ENCODE measurements at regions not wholly inside any gene's neighbourhood (a gene's known extent, or its start where the extent isn't known, plus 50 kb on each side); places are given as distances from the start of the nearest gene placed in this dataset.
"Not testable (repeated sequence)": the region's sequence is repeated elsewhere in the genome, so short reads cannot be mapped to it uniquely, and the experiment has no call there.

DNA sequence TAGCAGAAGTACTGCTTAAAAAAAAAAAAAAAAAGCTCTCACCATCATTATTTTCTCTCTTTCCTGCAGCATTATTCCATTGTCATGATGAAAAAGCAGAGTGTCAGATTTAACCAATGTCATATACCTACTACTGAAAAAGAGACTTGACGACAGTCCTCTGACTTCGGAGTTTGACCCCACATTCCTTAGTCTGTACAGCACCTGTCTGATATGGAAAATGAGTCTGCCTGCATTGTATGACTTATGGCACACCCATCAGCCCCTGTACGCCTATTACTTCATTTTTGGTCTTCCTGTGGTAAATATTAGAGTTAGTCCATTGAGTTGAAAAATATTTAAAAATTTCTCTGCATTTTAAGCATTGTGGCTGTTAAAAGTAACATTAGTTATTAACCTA lies 54.5 kb upstream of the NOX4 start:
- no peak for DNase-seq (ENCODE audit: low spot score in 2 of 2)
- Histone ChIP-seq H3K27me3 (no peaks in the 10 kb centered on the region), H3K4me1 (no peaks in the 10 kb centered on the region), H3K27ac (no peak overlapping the region), H3K9me3 (no peaks in the 10 kb centered on the region), H3K36me3 (no peaks in the 10 kb centered on the region), H3K4me3 (no peak overlapping the region)
- TF ChIP-seq, protein P1, sequence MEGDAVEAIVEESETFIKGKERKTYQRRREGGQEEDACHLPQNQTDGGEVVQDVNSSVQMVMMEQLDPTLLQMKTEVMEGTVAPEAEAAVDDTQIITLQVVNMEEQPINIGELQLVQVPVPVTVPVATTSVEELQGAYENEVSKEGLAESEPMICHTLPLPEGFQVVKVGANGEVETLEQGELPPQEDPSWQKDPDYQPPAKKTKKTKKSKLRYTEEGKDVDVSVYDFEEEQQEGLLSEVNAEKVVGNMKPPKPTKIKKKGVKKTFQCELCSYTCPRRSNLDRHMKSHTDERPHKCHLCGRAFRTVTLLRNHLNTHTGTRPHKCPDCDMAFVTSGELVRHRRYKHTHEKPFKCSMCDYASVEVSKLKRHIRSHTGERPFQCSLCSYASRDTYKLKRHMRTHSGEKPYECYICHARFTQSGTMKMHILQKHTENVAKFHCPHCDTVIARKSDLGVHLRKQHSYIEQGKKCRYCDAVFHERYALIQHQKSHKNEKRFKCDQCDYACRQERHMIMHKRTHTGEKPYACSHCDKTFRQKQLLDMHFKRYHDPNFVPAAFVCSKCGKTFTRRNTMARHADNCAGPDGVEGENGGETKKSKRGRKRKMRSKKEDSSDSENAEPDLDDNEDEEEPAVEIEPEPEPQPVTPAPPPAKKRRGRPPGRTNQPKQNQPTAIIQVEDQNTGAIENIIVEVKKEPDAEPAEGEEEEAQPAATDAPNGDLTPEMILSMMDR (IDR thresholded peaks at IDR 0.05): no peak
- TF ChIP-seq POLR2A (IDR thresholded peaks at IDR 0.05) (no peak), EP300 (IDR thresholded peaks at IDR 0.05) (no peak), POLR2AphosphoS5 (IDR thresholded peaks at IDR 0.05) (no peak)
- 72% methylated on average over 3 of the region's 3 CpGs for WGBS

DNA sequence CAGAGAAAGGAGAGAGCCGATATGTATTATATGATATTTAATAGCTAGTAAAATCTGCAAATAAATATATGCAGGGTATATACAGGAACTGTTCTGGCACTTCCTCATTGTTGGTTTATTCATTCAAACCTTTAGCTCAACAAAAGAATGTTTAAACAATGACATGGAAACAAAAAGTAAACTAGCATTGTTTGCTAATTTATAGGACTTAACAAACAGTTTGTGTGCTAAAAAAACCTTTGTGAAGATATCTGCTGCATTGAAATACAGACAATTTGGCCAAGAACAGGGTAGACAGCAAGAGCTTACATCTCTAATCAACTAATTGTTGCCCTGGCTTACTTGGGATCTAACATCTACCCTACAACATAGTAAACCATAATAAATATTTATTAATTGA lies 64.6 kb upstream of the NOX4 start:
- not testable (repeated sequence) for H3K36me3 ChIP-seq; H3K4me3 ChIP-seq; H3K9me3 ChIP-seq; H3K27me3 ChIP-seq; H3K27ac ChIP-seq; DNase-seq (ENCODE audit: low spot score in 2 of 2)
- peaks cover 21% of the 10 kb centered on the region for H3K4me1 ChIP-seq
- 83% methylated on average over 1 of the region's 1 CpG for WGBS

DNA sequence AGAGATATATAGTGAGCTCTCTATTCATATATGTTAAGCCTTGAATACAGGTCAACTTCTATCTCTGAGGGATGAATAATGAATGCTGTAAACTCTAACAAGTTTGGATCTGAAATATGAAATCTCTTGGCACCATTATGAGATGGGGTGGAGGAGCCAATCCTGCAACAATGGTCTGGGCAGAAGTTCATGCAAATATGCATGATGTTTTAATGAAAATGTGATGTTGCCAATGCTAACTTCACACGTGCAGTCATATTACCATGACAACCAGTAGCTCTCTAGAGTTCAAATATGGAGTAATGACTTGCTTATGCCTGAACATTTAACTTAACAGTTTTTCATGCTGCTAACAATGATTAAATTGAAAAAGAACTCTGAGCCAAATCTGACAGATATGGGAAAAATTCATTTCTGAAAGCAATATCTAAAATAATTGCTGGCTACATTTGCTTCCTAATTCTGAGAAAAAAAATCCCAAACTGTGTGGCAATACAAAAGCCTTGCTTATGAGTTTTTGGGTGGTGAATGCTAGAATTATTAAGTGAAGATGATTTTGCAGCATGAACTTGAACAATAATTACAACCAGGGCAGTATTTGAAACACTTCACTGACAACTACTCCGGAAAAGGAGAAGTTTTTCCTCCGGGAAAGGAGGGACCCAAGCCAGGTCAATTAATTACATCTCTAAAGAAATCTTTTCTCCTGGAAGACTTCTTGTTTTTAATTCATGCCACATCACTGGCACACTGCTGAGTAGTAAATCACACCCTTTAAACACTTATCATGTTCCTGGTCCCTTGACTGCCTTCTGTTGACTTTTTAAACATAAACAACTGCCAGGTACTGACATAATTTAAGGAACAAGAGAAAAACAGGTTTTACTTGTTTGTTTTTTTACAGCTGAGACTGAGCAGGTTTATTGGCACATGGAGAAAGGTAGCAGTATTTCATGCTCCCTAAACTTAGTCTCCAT lies 65.8 kb upstream of the NOX4 start:
- not testable (repeated sequence) for H3K9me3 ChIP-seq; H3K36me3 ChIP-seq; DNase-seq (ENCODE audit: low spot score in 2 of 2); H3K4me3 ChIP-seq; H3K27me3 ChIP-seq
- WGBS: 19% methylated on average over 3 of the region's 3 CpGs
- H3K27ac ChIP-seq: peak overlapping the region; percentile 64
- H3K4me1 ChIP-seq: peaks cover 21% of the 10 kb centered on the region

DNA sequence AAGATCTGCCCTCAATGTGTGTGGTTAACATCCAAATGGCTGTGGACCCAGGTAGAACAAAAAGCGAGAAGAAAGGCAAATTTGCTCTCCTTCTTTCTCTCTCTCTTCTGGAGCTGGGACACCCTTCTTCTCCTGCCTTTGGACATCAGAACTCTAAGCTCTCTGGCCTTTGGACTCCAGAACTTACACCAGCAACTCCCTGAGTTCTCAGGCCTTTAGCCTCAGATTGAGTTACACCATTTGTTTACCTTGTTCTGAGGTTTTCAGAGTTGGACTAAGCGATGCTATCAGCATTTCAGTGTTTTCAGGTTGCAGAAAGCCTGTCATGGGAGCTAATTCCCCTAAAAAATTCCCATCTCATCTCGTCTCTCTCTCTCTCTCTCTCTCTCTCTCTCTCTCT lies 69.4 kb upstream of the NOX4 start:
- not testable (repeated sequence) for H3K9me3 ChIP-seq; H3K4me3 ChIP-seq; H3K27ac ChIP-seq; H3K36me3 ChIP-seq; H3K27me3 ChIP-seq; DNase-seq (ENCODE audit: low spot score in 2 of 2)
- WGBS: 59% methylated on average over 3 of the region's 3 CpGs
- H3K4me1 ChIP-seq: peaks cover 21% of the 10 kb centered on the region

DNA sequence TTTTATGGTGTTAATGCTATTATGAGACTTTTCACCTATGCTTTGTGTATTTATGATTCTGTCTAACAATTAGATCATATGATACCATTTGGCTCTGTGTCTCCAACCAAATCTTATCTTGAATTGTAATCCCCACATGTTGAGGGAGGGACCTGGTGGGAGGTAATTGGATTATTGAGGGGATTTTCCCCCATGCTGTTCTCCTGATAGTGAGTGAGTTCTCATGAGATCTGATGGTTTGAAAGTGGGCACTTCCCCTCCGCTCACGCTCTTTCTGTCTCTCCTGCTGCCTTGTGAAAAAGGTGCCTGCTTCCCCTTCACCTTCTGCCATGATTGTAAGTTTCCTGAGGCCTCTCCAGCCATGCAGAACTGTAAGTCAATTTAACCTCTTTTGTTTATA lies 71.6 kb upstream of the NOX4 start:
- not testable (repeated sequence) for H3K4me1 ChIP-seq; H3K4me3 ChIP-seq; H3K27ac ChIP-seq; DNase-seq (ENCODE audit: low spot score in 2 of 2); H3K9me3 ChIP-seq; H3K36me3 ChIP-seq; H3K27me3 ChIP-seq
- 100% methylated on average over 2 of the region's 2 CpGs for WGBS

DNA sequence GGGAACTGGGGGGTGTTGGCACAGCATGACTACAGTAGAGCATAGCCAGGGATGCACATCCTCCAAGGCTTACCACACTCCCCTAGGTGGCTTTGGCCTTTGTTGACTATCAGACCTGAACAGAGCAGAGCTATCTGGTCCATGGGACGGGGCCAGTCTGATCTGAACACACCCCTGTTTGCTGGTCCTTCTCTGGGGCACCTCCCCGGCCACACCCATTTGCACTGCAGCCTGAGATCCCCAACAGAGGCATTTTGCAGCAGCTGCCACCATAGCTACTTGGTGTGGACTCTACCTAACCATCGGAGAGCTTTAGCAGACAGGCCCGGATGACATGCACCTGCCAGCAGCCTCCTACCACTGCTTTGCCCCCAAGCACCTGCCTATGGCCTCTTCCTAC lies 75.8 kb upstream of the NOX4 start:
- DNase-seq (ENCODE audit: low spot score in 2 of 2): no peak
- no peak overlapping the region for H3K4me3 ChIP-seq
- no peaks in the 10 kb centered on the region for H3K27me3 ChIP-seq
- TF ChIP-seq, protein P1 (IDR thresholded peaks at IDR 0.05): no peak
- no peak for TF ChIP-seq POLR2AphosphoS5 (IDR thresholded peaks at IDR 0.05)
- TF ChIP-seq EP300 (IDR thresholded peaks at IDR 0.05): no peak
- no peak for TF ChIP-seq POLR2A (IDR thresholded peaks at IDR 0.05)
- no peaks in the 10 kb centered on the region for H3K4me1 ChIP-seq
- whole genome bisulfite sequencing: 80% methylated on average over 3 of the region's 4 CpGs
- no peaks in the 10 kb centered on the region for H3K9me3 ChIP-seq
- H3K36me3 ChIP-seq: no peaks in the 10 kb centered on the region
- H3K27ac ChIP-seq: no peak overlapping the region

DNA sequence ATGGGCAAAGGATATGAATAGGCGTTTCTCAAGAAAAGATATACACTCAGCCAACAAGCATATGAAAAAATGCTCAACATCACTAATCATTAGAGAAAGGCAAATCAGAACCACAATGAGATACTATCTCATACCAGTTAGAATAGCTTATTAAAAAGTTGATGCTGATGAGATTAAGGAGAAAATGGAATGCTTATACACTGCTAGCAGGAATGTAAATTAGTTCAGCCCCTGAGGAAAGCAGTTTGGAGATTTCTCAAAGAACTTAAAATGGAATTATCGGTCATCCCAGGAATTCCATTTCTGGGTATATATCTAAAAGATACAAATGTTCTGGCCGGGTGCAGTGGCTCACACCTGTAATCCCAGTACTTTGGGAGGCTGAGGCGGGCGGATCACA lies 78.2 kb upstream of the NOX4 start:
- WGBS: 75% methylated on average over 5 of the region's 5 CpGs
- H3K4me1 ChIP-seq; DNase-seq (ENCODE audit: low spot score in 2 of 2); H3K36me3 ChIP-seq; H3K27me3 ChIP-seq; H3K27ac ChIP-seq; H3K9me3 ChIP-seq; H3K4me3 ChIP-seq: not testable (repeated sequence)

DNA sequence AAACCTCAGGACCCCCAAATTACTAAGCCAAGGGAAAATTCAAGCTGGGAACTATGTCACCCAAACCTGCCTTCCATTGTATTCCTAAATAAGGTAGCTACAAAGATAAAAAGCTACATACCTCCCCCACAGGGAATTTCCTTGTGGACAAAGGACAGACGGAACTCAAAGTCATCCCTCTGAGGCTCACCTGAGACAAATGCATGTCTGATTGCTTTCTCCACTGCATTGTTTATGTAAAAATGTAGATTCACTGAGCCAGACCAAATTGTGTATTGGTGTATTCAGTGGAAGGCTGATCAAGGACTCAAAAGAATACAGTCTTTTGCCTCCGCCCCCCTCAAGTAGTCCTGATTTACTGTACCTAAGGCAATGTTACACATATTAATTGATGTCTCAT lies 80.5 kb upstream of the NOX4 start:
- not testable (repeated sequence) for DNase-seq (ENCODE audit: low spot score in 2 of 2); H3K27ac ChIP-seq; H3K4me3 ChIP-seq; H3K4me1 ChIP-seq; H3K27me3 ChIP-seq; H3K9me3 ChIP-seq; H3K36me3 ChIP-seq
- 87% methylated on average over 2 of the region's 2 CpGs for WGBS

DNA sequence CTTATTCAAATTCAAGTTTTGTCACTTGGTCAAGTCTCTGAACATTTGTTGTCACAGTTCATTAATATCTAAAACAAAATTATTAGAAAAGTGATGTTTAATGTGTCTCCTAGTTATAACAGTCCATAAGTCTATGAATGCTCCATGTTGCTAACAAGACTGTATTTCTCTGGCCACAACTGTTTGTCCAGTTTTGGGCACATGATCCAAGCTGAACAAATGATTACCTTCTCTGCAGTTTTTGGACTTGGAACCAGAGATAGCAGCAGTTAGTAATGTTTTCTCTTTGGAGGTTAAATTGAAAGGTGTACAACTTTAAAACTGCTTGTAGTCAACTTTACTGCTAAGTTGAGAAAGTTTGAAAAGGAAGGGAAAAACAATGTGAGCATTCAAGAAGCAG lies 84.7 kb upstream of the NOX4 start:
- not testable (repeated sequence) for H3K27ac ChIP-seq; DNase-seq (ENCODE audit: low spot score in 2 of 2); H3K4me1 ChIP-seq; H3K4me3 ChIP-seq; H3K36me3 ChIP-seq; H3K27me3 ChIP-seq; H3K9me3 ChIP-seq

DNA sequence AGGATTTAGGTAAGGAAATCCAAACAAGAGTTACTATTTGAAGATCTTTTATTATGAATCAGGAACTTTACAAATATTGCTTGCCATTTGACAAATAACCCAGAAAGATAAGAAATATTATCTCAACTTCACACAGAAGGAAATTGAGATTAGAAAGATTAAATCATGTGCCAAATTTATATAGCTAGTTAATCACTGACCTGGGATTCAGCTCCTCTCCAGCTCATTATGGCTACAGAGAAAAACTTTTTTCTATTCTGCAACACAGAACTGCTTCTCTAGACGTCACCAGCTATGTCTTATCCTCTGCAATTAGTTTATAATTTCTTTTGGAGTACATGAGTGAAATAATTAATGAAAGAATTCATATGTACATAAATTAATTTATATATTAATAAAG lies 86.3 kb upstream of the NOX4 start:
- DNase-seq (ENCODE audit: low spot score in 2 of 2); H3K36me3 ChIP-seq; H3K4me1 ChIP-seq; H3K9me3 ChIP-seq; H3K27me3 ChIP-seq; H3K4me3 ChIP-seq; H3K27ac ChIP-seq: not testable (repeated sequence)
- WGBS: 40% methylated on average over 1 of the region's 1 CpG

Data from suprapubic skin (tissue), 4 donors.